MM.1S (cell line): ENCODE measurements at regions not wholly inside any gene's neighbourhood (a gene's known extent, or its start where the extent isn't known, plus 50 kb on each side); places are given as distances from the start of the nearest gene placed in this dataset.
"Not testable (repeated sequence)": the region's sequence is repeated elsewhere in the genome, so short reads cannot be mapped to it uniquely, and the experiment has no call there.

Experiments used
- DNase-seq: peaks from one replicate; pipeline ENCODE4 v3.0.0-alpha.2; 2015
- H2AFZ ChIP-seq: fragments of 300-600 bp; sonication (generic); 2 replicates; pipeline ENCODE4 v1.6.0; 2016; ENCODE audit warnings: antibody characterized with exemption, low read length
- H3F3A ChIP-seq: fragments of 300-600 bp; sonication (generic); 2 replicates; pipeline ENCODE4 v1.6.1; 2016; ENCODE audit warnings: mild to moderate bottlenecking, antibody characterized with exemption, low read length, moderate library complexity, mixed read lengths; ENCODE audit not compliant: insufficient read depth
- H3K27ac ChIP-seq: fragments of 300-600 bp; sonication (generic); 2 replicates; pipeline ENCODE4 v1.5.1; 2016; ENCODE audit warnings: mild to moderate bottlenecking, low read length
- H3K27me3 ChIP-seq: fragments of 300-600 bp; sonication (generic); replicated peaks from 2 replicates; pipeline ENCODE4 v1.6.0; 2016; ENCODE audit warnings: low read length; ENCODE audit not compliant: insufficient read depth
- H3K36me3 ChIP-seq: fragments of 300-600 bp; sonication (generic); replicated peaks from 2 replicates; pipeline ENCODE4 v1.6.1; 2016; ENCODE audit warnings: mild to moderate bottlenecking, low read length, mixed read lengths; ENCODE audit not compliant: insufficient read depth
- H3K4me1 ChIP-seq: fragments of 300-600 bp; sonication (generic); 2 replicates; pipeline ENCODE4 v1.6.1; 2016; ENCODE audit warnings: low read length, mixed read lengths
- H3K4me2 ChIP-seq: fragments of 300-600 bp; sonication (generic); 2 replicates; pipeline ENCODE4 v1.6.0; 2016; ENCODE audit warnings: low read depth, low read length
- H3K4me3 ChIP-seq: fragments of 300-600 bp; sonication (generic); 2 replicates; pipeline ENCODE4 v1.5.1; 2016; ENCODE audit warnings: low read length, mixed read lengths
- H3K79me2 ChIP-seq: fragments of 300-600 bp; sonication (generic); 2 replicates; pipeline ENCODE4 v1.6.1; 2016; ENCODE audit warnings: mixed run types, low read length, mixed read lengths
- H3K9ac ChIP-seq: fragments of 300-600 bp; sonication (generic); 2 replicates; pipeline ENCODE4 v1.6.1; 2016; ENCODE audit warnings: low read length, mixed read lengths
- H3K9me2 ChIP-seq: fragments of 300-600 bp; sonication (generic); replicated peaks from 2 replicates; pipeline ENCODE4 v1.6.1; 2016; ENCODE audit warnings: mild to moderate bottlenecking, low read length, mixed read lengths; ENCODE audit not compliant: insufficient read depth
- H3K9me3 ChIP-seq: fragments of 300-600 bp; sonication (generic); replicated peaks from 2 replicates; pipeline ENCODE4 v1.6.1; 2016; ENCODE audit warnings: mild to moderate bottlenecking, low read length, mixed read lengths; ENCODE audit not compliant: insufficient read depth
- H4K20me1 ChIP-seq: fragments of 300-600 bp; sonication (generic); 2 replicates; pipeline ENCODE4 v1.6.1; 2016; ENCODE audit warnings: mild to moderate bottlenecking, low read length, moderate library complexity, mixed read lengths; ENCODE audit not compliant: insufficient read depth
- CTCF ChIP-seq: fragments of 300-600 bp; sonication (generic); IDR thresholded peaks from 2 replicates; pipeline ENCODE4 v1.5.1; 2016; ENCODE audit warnings: antibody characterized with exemption, low read length, mixed read lengths
- EZH2 ChIP-seq: fragments of 300-600 bp; sonication (generic); optimal IDR thresholded peaks from 2 replicates; pipeline ENCODE3; 2017; ENCODE audit warnings: low read depth, mild to moderate bottlenecking, antibody characterized with exemption, low read length, mixed read lengths
- EZH2phosphoT487 ChIP-seq: fragments of 300-600 bp; sonication (generic); IDR thresholded peaks from 2 replicates; pipeline ENCODE4 v1.6.1; 2018; ENCODE audit warnings: antibody characterized with exemption, low read length

- H3K36me3 ChIP-seq, result no peaks in the 10 kb centered on the region
- no peaks in the 10 kb centered on the region for H3K79me2 ChIP-seq
- H3K9ac ChIP-seq, result no peak overlapping the region
- no peak overlapping the region for H2AFZ ChIP-seq
- H3K4me3 ChIP-seq, result no peak overlapping the region
- no peaks in the 10 kb centered on the region for H3K4me1 ChIP-seq
- peaks cover 59% of the 10 kb centered on the region for H3K27me3 ChIP-seq
- no peak overlapping the region for H3K27ac ChIP-seq
- no peaks in the 10 kb centered on the region for H3K9me3 ChIP-seq
- H3F3A ChIP-seq, result no peaks in the 10 kb centered on the region
- H3K9me2 ChIP-seq, result no peaks in the 10 kb centered on the region
- DNase-seq, result no peak
- no peaks in the 10 kb centered on the region for H4K20me1 ChIP-seq
- TF ChIP-seq EZH2, result no peak
- TF ChIP-seq CTCF, result no peak
- no peak for TF ChIP-seq EZH2phosphoT487
- no peak overlapping the region for H3K4me2 ChIP-seq
These were observed 204.1 kb downstream of the MATN1 start for GRCh38 chr1:30519201-30519763.

GRCh38 chr1:30518696-30519095 lies 204.7 kb downstream of the MATN1 start:
- no peak overlapping the region for H3K27ac ChIP-seq
- no peaks in the 10 kb centered on the region for H3F3A ChIP-seq
- no peaks in the 10 kb centered on the region for H3K36me3 ChIP-seq
- no peaks in the 10 kb centered on the region for H3K4me1 ChIP-seq
- no peak overlapping the region for H3K9ac ChIP-seq
- no peak for DNase-seq
- H3K9me3 ChIP-seq, result no peaks in the 10 kb centered on the region
- H3K27me3 ChIP-seq, result peaks cover 61% of the 10 kb centered on the region
- no peak overlapping the region for H3K4me2 ChIP-seq
- no peaks in the 10 kb centered on the region for H4K20me1 ChIP-seq
- no peak overlapping the region for H2AFZ ChIP-seq
- H3K79me2 ChIP-seq, result no peaks in the 10 kb centered on the region
- H3K9me2 ChIP-seq, result no peaks in the 10 kb centered on the region
- H3K4me3 ChIP-seq, result no peak overlapping the region
- TF ChIP-seq EZH2phosphoT487, result no peak
- no peak for TF ChIP-seq CTCF
- TF ChIP-seq EZH2, result no peak

- no peaks in the 10 kb centered on the region for H4K20me1 ChIP-seq
- TF ChIP-seq CTCF, result no peak
- no peak for TF ChIP-seq EZH2
- no peak for TF ChIP-seq EZH2phosphoT487
- no peaks in the 10 kb centered on the region for H3K9me3 ChIP-seq
- no peaks in the 10 kb centered on the region for H3K79me2 ChIP-seq
- H3K27ac ChIP-seq, result no peak overlapping the region
- H3K4me3 ChIP-seq, result no peak overlapping the region
- H3F3A ChIP-seq, result no peaks in the 10 kb centered on the region
- H3K9me2 ChIP-seq, result no peaks in the 10 kb centered on the region
- no peak overlapping the region for H3K9ac ChIP-seq
- DNase-seq, result no peak
- H3K36me3 ChIP-seq, result no peaks in the 10 kb centered on the region
- H2AFZ ChIP-seq, result no peak overlapping the region
- H3K4me1 ChIP-seq, result no peaks in the 10 kb centered on the region
- peaks cover 61% of the 10 kb centered on the region for H3K27me3 ChIP-seq
- no peak overlapping the region for H3K4me2 ChIP-seq
These were observed 205.2 kb downstream of the MATN1 start for GRCh38 chr1:30518186-30518585.

GRCh38 chr1:30517666-30518065 lies 205.7 kb downstream of the MATN1 start:
- H3K9me3 ChIP-seq, DNase-seq, H3K4me3 ChIP-seq, H3K36me3 ChIP-seq, H3K9ac ChIP-seq, H3K79me2 ChIP-seq, H4K20me1 ChIP-seq, H3K9me2 ChIP-seq, H3K4me1 ChIP-seq, H3F3A ChIP-seq, H2AFZ ChIP-seq, H3K27ac ChIP-seq, H3K4me2 ChIP-seq: not testable (repeated sequence)
- peaks cover 61% of the 10 kb centered on the region for H3K27me3 ChIP-seq

- H3K9me3 ChIP-seq, H2AFZ ChIP-seq, H3K9me2 ChIP-seq, H3K4me1 ChIP-seq, H3K79me2 ChIP-seq, H3K36me3 ChIP-seq, H3K9ac ChIP-seq, H3F3A ChIP-seq, H3K4me3 ChIP-seq, H4K20me1 ChIP-seq, DNase-seq, H3K4me2 ChIP-seq, H3K27ac ChIP-seq: not testable (repeated sequence)
- H3K27me3 ChIP-seq, result peaks cover 61% of the 10 kb centered on the region
These were observed 206.1 kb downstream of the MATN1 start for GRCh38 chr1:30517241-30517640.
